GM13976 (cell line): ENCODE measurements at regions not wholly inside any gene's neighbourhood (a gene's known extent, or its start where the extent isn't known, plus 50 kb on each side); places are given as distances from the start of the nearest gene placed in this dataset.

Experiments used
- DNase-seq: peaks from one replicate; pipeline ENCODE4 v3.0.0; 2012; ENCODE audit warnings: low spot score
- in situ Hi-C: fragments of 300-500 bp; cut with MboI; formaldehyde crosslinking; loops from one replicate; pipeline ENCODE4 v1.12.0; 2022; ENCODE audit warnings: low sequenced_read_pairs, mixed read lengths, inconsistent platforms; ENCODE audit not compliant: unreplicated experiment
- TF ChIP-seq, protein P1 (sequence below): IDR thresholded peaks from 2 replicates; pipeline ENCODE4 v1.5.1; 2012; ENCODE audit warnings: borderline replicate concordance, mild to moderate bottlenecking; ENCODE audit not compliant: insufficient read depth; ENCODE audit errors: extremely low read depth, missing control alignments, control extremely low read depth

DNA sequence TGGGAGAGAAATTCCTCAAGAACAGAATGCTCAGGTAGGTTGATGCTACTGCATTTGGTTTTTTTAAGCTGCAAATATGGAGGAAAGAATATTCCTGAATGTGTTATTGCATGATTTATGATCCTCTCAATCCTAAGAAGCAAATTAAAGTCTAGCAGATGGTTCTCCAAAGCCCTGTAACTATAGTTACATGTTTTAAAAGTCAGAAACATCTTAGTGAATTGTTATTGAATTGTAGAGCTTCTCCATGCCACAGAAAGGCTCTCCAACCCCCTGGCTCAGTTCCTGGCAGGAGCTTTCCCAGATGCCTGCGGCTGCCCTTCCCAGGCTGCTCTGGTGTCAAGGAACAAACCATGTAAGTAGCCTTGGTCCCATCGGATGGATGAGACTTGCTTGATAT, 227.8 kb upstream of the GATB start:
- TF ChIP-seq, protein P1, sequence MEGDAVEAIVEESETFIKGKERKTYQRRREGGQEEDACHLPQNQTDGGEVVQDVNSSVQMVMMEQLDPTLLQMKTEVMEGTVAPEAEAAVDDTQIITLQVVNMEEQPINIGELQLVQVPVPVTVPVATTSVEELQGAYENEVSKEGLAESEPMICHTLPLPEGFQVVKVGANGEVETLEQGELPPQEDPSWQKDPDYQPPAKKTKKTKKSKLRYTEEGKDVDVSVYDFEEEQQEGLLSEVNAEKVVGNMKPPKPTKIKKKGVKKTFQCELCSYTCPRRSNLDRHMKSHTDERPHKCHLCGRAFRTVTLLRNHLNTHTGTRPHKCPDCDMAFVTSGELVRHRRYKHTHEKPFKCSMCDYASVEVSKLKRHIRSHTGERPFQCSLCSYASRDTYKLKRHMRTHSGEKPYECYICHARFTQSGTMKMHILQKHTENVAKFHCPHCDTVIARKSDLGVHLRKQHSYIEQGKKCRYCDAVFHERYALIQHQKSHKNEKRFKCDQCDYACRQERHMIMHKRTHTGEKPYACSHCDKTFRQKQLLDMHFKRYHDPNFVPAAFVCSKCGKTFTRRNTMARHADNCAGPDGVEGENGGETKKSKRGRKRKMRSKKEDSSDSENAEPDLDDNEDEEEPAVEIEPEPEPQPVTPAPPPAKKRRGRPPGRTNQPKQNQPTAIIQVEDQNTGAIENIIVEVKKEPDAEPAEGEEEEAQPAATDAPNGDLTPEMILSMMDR, result no peak

DNA sequence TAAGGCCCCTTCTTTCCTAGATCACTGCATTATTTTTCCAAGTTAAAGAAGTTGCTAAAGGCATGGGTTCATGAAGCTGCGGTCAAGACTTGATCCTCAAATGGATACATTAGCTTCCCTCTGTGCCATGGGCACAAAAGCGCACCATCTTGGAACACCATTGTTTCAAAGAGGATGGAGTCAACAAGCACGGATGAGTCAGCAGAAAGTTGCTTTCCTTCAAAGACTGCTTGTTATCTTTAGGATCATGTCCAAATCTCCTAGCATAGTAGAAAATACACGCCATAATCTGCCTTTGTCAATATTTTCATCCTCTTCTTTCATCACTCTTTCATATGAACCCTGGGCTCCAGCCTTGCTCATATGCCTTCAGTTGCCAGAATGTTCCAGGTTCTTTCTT, 226.8 kb upstream of the GATB start:
- TF ChIP-seq, protein P1, result no peak
- DNase-seq, result no peak
- in situ Hi-C loops, result no loop called here

More for the DNA sequence above, 227.8 kb upstream of the GATB start:
- in situ Hi-C loops, result no loop called here
- no peak for DNase-seq

DNA sequence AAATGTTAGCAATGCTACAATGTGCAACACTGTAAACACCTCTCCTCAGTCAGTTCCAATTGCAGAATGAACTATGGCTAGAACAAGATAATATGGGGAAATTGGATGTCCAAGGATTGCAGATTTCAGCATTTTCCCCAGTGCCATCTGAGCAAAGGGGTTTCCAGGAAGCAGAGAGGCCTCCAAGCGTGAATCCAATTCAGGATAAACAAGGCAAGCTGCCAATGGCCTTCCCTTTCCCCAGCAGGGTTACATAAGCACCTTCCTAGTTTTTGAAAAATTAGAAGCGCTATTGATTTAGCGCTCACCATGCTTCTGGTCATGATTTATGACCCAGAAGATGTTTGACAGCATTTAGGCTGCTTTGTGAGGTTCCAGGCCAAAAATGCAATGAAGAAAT, 223.0 kb upstream of the GATB start:
- in situ Hi-C loops, result no loop called here
- no peak for DNase-seq
- TF ChIP-seq, protein P1, result no peak

DNA sequence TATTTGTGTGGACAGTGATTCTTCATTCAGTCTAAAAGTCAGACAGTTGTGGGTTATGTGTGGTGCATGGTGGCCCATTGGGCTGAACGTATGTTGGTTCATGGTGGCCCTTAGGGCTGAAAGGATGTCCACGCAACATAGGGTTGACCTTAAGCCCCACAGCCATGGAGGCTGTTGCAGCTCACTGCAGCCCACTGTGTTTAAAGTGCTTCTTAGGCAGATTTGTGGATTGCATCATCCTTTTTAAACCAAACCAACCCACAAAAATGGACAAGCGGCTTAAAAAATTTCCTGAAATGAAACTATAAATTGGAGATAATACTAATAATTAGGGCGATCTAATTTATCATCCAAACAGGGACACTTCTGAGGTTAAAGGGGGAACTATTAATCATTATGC, 219.0 kb upstream of the GATB start:
- no peak for DNase-seq
- TF ChIP-seq, protein P1, result no peak
- in situ Hi-C loops, result no loop called here

DNA sequence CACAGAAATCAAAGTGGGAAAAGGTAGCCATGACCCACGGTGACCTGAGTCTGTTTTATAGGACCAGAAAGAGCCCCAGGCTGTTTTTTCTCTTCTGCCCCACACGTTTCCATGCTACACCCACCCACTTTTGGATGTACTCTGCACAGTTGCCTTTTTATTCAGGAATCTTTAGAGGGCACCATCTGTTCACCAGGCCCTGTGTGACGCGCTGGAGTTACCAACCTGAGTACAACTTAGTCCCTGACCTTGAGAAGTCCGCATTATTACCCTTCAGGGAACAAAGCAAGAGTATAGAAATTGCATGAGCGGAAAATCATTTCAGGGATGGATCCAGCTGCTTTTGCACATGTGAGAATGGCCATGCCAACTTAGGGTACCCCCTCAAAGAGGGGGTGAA, 207.8 kb upstream of the GATB start:
- no peak for DNase-seq
- TF ChIP-seq, protein P1, result no peak
- in situ Hi-C loops, result no loop called here

DNA sequence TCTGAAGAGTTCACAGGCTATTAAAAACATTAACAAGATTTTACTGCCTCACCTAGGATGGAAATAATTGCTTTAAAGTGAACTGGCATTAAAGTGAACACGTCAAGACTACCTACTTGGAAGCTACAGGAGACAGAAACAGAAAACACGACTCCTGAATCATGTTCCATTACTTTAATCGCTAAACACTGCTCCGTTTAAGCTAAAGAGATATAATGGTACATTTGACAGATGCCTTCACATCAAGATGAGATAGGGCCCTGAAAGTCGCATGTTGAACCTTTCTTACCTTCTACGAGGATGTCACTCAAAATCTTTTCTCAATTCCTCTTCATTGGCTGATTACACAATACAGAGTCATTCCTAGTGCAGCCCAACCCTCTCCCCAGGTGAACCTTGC, 206.3 kb upstream of the GATB start:
- no peak for DNase-seq
- in situ Hi-C loops, result no loop called here
- TF ChIP-seq, protein P1, result no peak
